ENCODE measurements at regions not wholly inside any gene's neighbourhood (a gene's known extent, or its start where the extent isn't known, plus 50 kb on each side); places are given as distances from the start of the nearest gene placed in this dataset.

DNA sequence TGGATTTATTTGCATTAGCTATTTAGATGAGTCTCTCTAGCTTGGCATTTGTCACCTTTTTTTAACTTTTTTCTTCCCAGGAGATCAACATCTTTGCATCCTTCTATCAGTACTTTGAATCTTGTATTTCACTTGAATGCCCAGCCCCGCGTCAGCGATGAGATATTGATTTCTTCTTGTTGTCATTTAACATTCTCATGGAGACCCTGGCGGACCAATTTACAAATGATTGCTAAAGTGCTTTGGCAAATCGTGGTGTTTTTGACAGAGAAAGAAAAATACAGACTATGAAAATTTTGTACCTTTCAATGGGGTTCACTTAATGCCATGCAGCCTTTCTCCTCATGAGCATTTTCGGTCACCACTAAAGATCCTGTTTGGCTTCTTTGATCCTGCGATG lies 269.7 kb downstream of the ABCC12 start:
- Histone ChIP-seq H3K4me1 (ENCODE audit: control insufficient read depth, insufficient read depth, low read length) (peaks cover 53% of the 10 kb centered on the region), H3K9ac (ENCODE audit: low read length) (peak overlapping the region; percentile 85), H3K36me3 (ENCODE audit: control insufficient read depth, insufficient read depth, low read length) (no peaks in the 10 kb centered on the region), H3K27me3 (ENCODE audit: control insufficient read depth, insufficient read depth, low read length) (no peaks in the 10 kb centered on the region), H3K9me3 (ENCODE audit: control insufficient read depth, insufficient read depth, low read depth, low read length) (peaks cover 4% of the 10 kb centered on the region; the same call in 1 of the 2 replicates), H3K27ac (ENCODE audit: low read depth, low read length) (peak overlapping the region; percentile 91; the same call in 1 of the 2 replicates), H3K4me3 (ENCODE audit: low read depth, low read length) (peak overlapping the region; percentile 37; the same call in 1 of the 2 replicates)

DNA sequence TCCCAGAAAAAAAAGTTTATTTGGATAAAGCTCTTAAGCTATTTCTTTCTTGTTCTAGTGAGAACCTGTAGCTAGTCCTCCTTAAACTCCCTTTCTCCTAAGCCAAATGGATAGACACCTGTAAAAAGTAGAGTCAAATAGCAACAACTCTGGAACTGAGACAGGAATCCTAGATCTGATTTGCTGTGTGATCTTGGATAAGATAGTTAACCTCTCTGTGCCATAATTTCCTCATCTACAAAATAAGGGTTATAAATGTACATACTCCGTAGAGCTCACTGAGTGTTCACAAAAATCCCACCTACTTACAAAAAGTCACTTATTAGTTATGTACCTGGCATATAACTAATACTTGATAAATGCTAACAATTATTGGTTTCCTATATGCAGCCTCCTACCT lies 270.3 kb downstream of the ABCC12 start:
- H3K4me3 ChIP-seq (ENCODE audit: low read depth, low read length) = no peak overlapping the region
- no peaks in the 10 kb centered on the region; the same call in 1 of the 2 replicates for H3K9me3 ChIP-seq (ENCODE audit: control insufficient read depth, insufficient read depth, low read depth, low read length)
- no peak overlapping the region for H3K9ac ChIP-seq (ENCODE audit: low read length)
- no peaks in the 10 kb centered on the region for H3K27me3 ChIP-seq (ENCODE audit: control insufficient read depth, insufficient read depth, low read length)
- H3K27ac ChIP-seq (ENCODE audit: low read depth, low read length) = peak overlapping the region; percentile 12; the same call in 1 of the 2 replicates
- H3K36me3 ChIP-seq (ENCODE audit: control insufficient read depth, insufficient read depth, low read length) = no peaks in the 10 kb centered on the region
- H3K4me1 ChIP-seq (ENCODE audit: control insufficient read depth, insufficient read depth, low read length) = peaks cover 53% of the 10 kb centered on the region

DNA sequence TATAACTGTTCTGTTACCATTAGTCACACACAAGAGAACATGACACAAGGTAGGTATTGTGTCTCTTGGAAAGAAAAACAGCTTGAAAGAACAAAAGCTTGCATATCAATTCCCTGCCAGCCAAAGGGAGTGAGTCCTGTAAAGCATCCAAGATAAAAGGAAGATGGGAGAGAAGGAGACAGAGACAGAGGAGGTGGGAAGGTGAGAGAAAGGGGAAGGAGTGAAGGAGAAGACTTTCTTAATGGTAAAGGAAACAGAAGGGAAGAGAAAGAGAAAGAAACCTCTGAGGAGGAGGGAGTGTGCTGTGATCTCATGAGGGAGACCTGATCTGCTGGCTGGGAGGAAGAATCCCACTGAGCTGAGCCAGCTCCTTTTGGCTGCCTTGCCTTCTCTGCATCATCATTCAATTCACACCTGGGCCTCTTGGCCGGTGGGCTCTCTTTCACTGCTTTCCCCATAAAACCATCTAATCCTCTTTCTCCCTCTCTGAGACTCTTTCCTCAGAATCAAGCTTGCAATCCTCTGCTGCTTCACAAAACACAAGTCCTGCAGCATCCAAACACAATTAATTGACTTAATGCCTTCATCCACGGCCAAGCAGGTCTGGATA lies 271.6 kb downstream of the ABCC12 start:
- H3K4me3 ChIP-seq (ENCODE audit: low read depth, low read length) = peak overlapping the region; percentile 19; the same call in 1 of the 2 replicates
- no peaks in the 10 kb centered on the region; the same call in 1 of the 2 replicates for H3K9me3 ChIP-seq (ENCODE audit: control insufficient read depth, insufficient read depth, low read depth, low read length)
- no peaks in the 10 kb centered on the region for H3K36me3 ChIP-seq (ENCODE audit: control insufficient read depth, insufficient read depth, low read length)
- peaks cover 53% of the 10 kb centered on the region for H3K4me1 ChIP-seq (ENCODE audit: control insufficient read depth, insufficient read depth, low read length)
- H3K9ac ChIP-seq (ENCODE audit: low read length) = peak overlapping the region; percentile 19
- H3K27ac ChIP-seq (ENCODE audit: low read depth, low read length) = peak overlapping the region; percentile 12; the same call in 1 of the 2 replicates
- H3K27me3 ChIP-seq (ENCODE audit: control insufficient read depth, insufficient read depth, low read length) = no peaks in the 10 kb centered on the region

DNA sequence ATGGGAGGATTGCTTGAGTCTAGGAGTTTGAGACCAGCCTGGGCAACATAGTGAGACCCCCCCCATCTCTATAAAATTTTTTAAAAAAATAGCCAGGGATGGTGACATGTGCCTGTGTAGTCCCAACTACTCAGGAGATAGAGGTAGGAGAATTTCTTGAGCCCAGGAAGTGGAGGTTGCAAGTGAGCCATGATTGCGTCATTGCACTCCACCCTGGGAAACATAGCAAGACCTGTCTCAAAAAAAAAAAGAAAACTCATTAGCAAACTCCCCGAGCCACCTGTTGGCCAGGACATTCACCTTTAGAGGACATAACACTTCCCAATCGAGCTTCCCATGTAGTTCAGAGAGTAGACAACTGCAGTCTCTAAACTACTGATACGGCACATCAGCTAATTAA lies 274.2 kb downstream of the ABCC12 start:
- H3K36me3 ChIP-seq (ENCODE audit: control insufficient read depth, insufficient read depth, low read length) = no peaks in the 10 kb centered on the region
- no peaks in the 10 kb centered on the region; the same call in 1 of the 2 replicates for H3K9me3 ChIP-seq (ENCODE audit: control insufficient read depth, insufficient read depth, low read depth, low read length)
- no peak overlapping the region for H3K27ac ChIP-seq (ENCODE audit: low read depth, low read length)
- H3K27me3 ChIP-seq (ENCODE audit: control insufficient read depth, insufficient read depth, low read length) = no peaks in the 10 kb centered on the region
- H3K4me1 ChIP-seq (ENCODE audit: control insufficient read depth, insufficient read depth, low read length) = peaks cover 29% of the 10 kb centered on the region
- H3K4me3 ChIP-seq (ENCODE audit: low read depth, low read length) = no peak overlapping the region
- H3K9ac ChIP-seq (ENCODE audit: low read length) = no peak overlapping the region

DNA sequence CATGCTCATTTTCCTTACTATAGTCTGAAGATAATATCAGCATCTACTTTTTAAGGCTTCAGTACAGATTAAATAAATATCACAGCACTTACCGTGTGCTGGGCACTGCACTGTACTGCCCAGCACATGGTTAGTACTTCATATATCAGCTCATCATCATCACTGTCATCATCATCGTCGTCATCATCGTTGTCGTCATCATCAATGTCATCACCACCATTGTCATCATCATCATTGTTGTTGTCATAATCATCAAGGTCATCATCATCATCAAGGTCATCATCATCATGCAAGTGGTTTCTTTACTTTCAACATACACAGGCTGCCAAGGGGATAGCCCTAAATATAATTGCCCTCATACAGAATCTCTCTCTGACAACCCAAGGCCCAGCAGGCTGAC lies 275.1 kb downstream of the ABCC12 start:
- H3K27ac ChIP-seq (ENCODE audit: low read depth, low read length) = no peak overlapping the region
- no peaks in the 10 kb centered on the region for H3K27me3 ChIP-seq (ENCODE audit: control insufficient read depth, insufficient read depth, low read length)
- no peaks in the 10 kb centered on the region for H3K36me3 ChIP-seq (ENCODE audit: control insufficient read depth, insufficient read depth, low read length)

DNA sequence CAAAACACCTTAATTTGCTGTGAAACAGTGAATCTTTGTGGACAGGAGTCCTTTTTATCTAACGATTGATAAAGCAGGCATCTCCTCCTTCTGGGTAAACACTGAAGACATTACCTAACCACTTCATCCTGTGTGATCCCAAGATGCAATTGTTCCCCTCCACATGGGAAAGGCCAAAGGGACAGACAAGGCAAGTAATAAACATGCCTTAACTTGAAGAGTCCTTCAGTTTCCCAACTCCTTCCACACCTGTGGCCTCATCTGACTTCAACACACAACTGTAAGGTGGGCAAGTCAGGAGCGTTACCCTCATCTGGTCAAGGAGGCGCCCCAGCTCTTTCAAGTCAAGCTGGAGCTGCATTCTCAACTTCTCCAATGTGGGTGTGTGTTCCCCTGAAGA lies 278.6 kb downstream of the ABCC12 start:
- Histone ChIP-seq H3K4me1 (ENCODE audit: control insufficient read depth, insufficient read depth, low read length) (no peaks in the 10 kb centered on the region), H3K27me3 (ENCODE audit: control insufficient read depth, insufficient read depth, low read length) (no peaks in the 10 kb centered on the region), H3K9me3 (ENCODE audit: control insufficient read depth, insufficient read depth, low read depth, low read length) (no peaks in the 10 kb centered on the region; the same call in 1 of the 2 replicates), H3K36me3 (ENCODE audit: control insufficient read depth, insufficient read depth, low read length) (no peaks in the 10 kb centered on the region), H3K9ac (ENCODE audit: low read length) (no peak overlapping the region), H3K4me3 (ENCODE audit: low read depth, low read length) (no peak overlapping the region), H3K27ac (ENCODE audit: low read depth, low read length) (no peak overlapping the region)

More for the DNA sequence above, 275.1 kb downstream of the ABCC12 start:
- no peaks in the 10 kb centered on the region; the same call in 1 of the 2 replicates for H3K9me3 ChIP-seq (ENCODE audit: control insufficient read depth, insufficient read depth, low read depth, low read length)
- H3K9ac ChIP-seq (ENCODE audit: low read length) = no peak overlapping the region
- no peak overlapping the region for H3K4me3 ChIP-seq (ENCODE audit: low read depth, low read length)
- H3K4me1 ChIP-seq (ENCODE audit: control insufficient read depth, insufficient read depth, low read length) = peaks cover 22% of the 10 kb centered on the region

DNA sequence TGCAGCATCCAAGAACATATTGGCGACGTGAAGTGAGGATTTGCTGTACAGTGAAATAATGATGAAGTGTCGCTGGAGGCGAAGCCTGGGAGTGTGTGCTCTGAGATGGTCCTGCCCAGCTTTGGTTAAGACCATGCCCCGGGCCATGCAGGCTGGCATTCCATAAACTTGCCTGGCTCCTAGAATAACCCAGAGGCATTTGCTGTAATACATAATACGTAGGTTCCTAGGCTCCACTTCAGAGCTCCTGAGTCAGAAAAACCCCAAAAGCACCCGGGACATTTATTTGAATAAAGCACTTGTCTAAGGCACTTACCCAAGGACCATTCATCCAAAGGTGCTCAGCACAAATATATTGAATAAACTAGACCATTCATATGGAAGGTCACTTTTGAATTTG lies 279.3 kb downstream of the ABCC12 start:
- no peaks in the 10 kb centered on the region for H3K4me1 ChIP-seq (ENCODE audit: control insufficient read depth, insufficient read depth, low read length)
- H3K4me3 ChIP-seq (ENCODE audit: low read depth, low read length) = no peak overlapping the region
- no peak overlapping the region for H3K27ac ChIP-seq (ENCODE audit: low read depth, low read length)
- no peaks in the 10 kb centered on the region for H3K36me3 ChIP-seq (ENCODE audit: control insufficient read depth, insufficient read depth, low read length)
- no peak overlapping the region for H3K9ac ChIP-seq (ENCODE audit: low read length)
- no peaks in the 10 kb centered on the region; the same call in 1 of the 2 replicates for H3K9me3 ChIP-seq (ENCODE audit: control insufficient read depth, insufficient read depth, low read depth, low read length)
- no peaks in the 10 kb centered on the region for H3K27me3 ChIP-seq (ENCODE audit: control insufficient read depth, insufficient read depth, low read length)

DNA sequence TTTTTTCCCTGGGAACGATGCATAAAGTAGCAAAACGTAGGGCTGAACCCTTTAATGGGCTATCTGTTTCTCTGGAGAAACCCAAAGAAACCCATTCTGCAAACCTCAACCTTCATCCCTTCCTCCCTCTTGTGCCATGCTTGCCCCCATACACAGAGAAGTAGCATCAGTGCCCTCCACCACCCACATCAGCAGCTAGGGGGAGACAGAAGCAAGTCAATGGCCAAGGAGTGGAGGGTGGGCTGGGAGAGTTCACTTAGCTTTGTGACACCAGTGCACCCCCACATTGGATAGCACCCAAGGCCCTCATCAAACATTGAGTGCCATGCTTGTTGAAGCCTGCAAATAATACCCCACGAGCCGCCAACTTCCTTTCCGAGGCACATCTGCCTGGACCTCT lies 282.4 kb downstream of the ABCC12 start:
- Histone ChIP-seq H3K4me1 (ENCODE audit: control insufficient read depth, insufficient read depth, low read length) (no peaks in the 10 kb centered on the region), H3K4me3 (ENCODE audit: low read depth, low read length) (no peak overlapping the region), H3K27me3 (ENCODE audit: control insufficient read depth, insufficient read depth, low read length) (no peaks in the 10 kb centered on the region), H3K9ac (ENCODE audit: low read length) (no peak overlapping the region), H3K9me3 (ENCODE audit: control insufficient read depth, insufficient read depth, low read depth, low read length) (peaks cover 8% of the 10 kb centered on the region; the same call in 1 of the 2 replicates), H3K27ac (ENCODE audit: low read depth, low read length) (no peak overlapping the region), H3K36me3 (ENCODE audit: control insufficient read depth, insufficient read depth, low read length) (no peaks in the 10 kb centered on the region)

DNA sequence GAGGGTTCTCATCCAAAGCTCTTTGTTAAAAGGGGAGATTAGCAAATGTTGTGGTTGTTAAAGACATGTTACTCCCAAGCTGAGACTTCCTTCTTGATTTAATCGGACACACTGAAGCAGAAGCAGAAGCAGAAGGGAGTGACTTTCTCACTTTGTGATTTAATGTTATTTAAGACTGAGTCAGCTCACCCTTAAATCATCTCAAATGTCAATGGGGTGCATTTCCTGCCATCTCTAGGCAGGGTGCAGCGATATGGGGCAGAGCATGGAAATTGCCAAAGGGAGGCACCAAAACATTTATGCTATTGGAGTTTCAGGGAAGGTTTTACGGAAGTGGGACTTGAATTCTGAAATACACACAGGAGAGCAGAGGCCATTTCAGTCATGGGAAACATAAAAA lies 283.6 kb downstream of the ABCC12 start:
- Histone ChIP-seq H3K9ac (ENCODE audit: low read length) (no peak overlapping the region), H3K27ac (ENCODE audit: low read depth, low read length) (no peak overlapping the region), H3K4me1 (ENCODE audit: control insufficient read depth, insufficient read depth, low read length) (no peaks in the 10 kb centered on the region), H3K36me3 (ENCODE audit: control insufficient read depth, insufficient read depth, low read length) (no peaks in the 10 kb centered on the region), H3K4me3 (ENCODE audit: low read depth, low read length) (no peak overlapping the region), H3K9me3 (ENCODE audit: control insufficient read depth, insufficient read depth, low read depth, low read length) (peaks cover 10% of the 10 kb centered on the region; the same call in 1 of the 2 replicates), H3K27me3 (ENCODE audit: control insufficient read depth, insufficient read depth, low read length) (no peaks in the 10 kb centered on the region)

DNA sequence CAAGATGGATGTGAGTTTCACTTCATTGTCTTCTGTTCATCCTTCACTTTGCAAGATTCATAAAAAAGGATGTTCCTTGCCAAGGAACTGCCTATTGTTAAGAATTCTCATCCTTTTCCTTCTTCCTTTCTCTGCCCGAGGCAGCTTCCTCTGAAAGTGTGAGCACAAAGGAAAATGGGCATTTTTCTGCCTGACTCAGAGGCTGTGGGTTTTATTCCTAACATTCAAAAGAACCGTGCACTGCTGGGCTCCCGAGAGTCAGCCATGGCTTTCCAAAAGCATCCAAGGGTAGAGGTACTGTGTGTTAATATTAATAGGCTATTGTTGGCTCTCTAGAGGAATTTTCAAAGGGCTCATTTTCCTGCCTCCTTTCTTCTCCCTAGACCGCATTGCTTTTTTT lies 289.4 kb downstream of the ABCC12 start:
- Histone ChIP-seq H3K4me3 (ENCODE audit: low read depth, low read length) (no peak overlapping the region), H3K9me3 (ENCODE audit: control insufficient read depth, insufficient read depth, low read depth, low read length) (peaks cover 10% of the 10 kb centered on the region; the same call in 1 of the 2 replicates), H3K9ac (ENCODE audit: low read length) (no peak overlapping the region), H3K4me1 (ENCODE audit: control insufficient read depth, insufficient read depth, low read length) (peaks cover 31% of the 10 kb centered on the region), H3K27me3 (ENCODE audit: control insufficient read depth, insufficient read depth, low read length) (no peaks in the 10 kb centered on the region), H3K27ac (ENCODE audit: low read depth, low read length) (peak overlapping the region; percentile 92; the same call in 1 of the 2 replicates), H3K36me3 (ENCODE audit: control insufficient read depth, insufficient read depth, low read length) (no peaks in the 10 kb centered on the region)

DNA sequence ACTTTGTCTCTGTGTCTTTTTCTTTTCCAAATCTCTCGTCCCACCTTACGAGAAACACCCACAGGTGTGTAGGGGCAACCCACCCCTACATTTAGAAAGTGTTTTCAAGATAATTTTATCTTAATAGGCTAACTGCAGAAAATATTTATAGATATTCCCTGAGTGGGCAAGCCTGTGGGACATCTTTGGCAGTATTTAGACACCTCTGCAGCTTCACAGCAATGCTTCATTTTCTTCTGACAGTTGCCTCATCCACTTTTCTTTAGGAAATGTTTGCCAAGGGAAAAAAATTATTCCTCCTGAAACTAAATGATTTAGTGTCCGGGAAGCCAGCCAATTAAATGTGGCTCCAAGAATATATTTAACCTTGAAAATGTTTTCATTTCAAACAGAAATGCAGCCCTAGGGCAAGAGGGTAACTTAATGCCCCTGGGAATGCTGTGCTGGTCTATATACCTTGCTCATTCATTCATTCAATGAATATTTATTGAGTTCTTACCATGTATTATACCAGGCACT lies 290.4 kb downstream of the ABCC12 start:
- Histone ChIP-seq H3K4me3 (ENCODE audit: low read depth, low read length) (no peak overlapping the region; the same call in 1 of the 2 replicates), H3K9me3 (ENCODE audit: control insufficient read depth, insufficient read depth, low read depth, low read length) (peaks cover 10% of the 10 kb centered on the region; the same call in 1 of the 2 replicates), H3K4me1 (ENCODE audit: control insufficient read depth, insufficient read depth, low read length) (peaks cover 31% of the 10 kb centered on the region), H3K9ac (ENCODE audit: low read length) (peak overlapping the region; percentile 59), H3K27ac (ENCODE audit: low read depth, low read length) (peak overlapping the region; percentile 92), H3K27me3 (ENCODE audit: control insufficient read depth, insufficient read depth, low read length) (no peaks in the 10 kb centered on the region), H3K36me3 (ENCODE audit: control insufficient read depth, insufficient read depth, low read length) (no peaks in the 10 kb centered on the region)
